Mesenchymal stem cell (in vitro differentiated cells and primary cell): ENCODE measurements at regions not wholly inside any gene's neighbourhood (a gene's known extent, or its start where the extent isn't known, plus 50 kb on each side); places are given as distances from the start of the nearest gene placed in this dataset.

Experiments
- DNase-seq: peaks from one replicate; pipeline ENCODE4 v3.0.0-alpha.2; 2013
- H2AFZ ChIP-seq: one replicate; pipeline ENCODE4 v1.6.1; 2013; ENCODE audit warnings: low read depth, mild to moderate bottlenecking, control low read depth, inconsistent platforms, low read length, moderate library complexity
- H2AK5ac ChIP-seq: 2 replicates; pipeline ENCODE4 v1.6.1; 2013; ENCODE audit warnings: low read length, moderate library complexity, mild to moderate bottlenecking, inconsistent platforms; ENCODE audit not compliant: severe bottlenecking
- H2BK120ac ChIP-seq: one replicate; pipeline ENCODE4 v1.6.1; 2013; ENCODE audit warnings: low read depth, mild to moderate bottlenecking, inconsistent platforms, low read length, moderate library complexity
- H2BK12ac ChIP-seq, 2 experiments: one replicate each; pipeline ENCODE4 v1.6.1; 2013; ENCODE audit warnings: inconsistent platforms in 2 of 2, low read length in 2 of 2, mild to moderate bottlenecking in 2 of 2, moderate library complexity in 2 of 2, control low read depth in 1 of 2
- H2BK15ac ChIP-seq: one replicate; pipeline ENCODE4 v1.6.1; 2013; ENCODE audit warnings: mild to moderate bottlenecking, low read depth, inconsistent platforms; ENCODE audit not compliant: poor library complexity, severe bottlenecking
- H2BK5ac ChIP-seq: 2 replicates; pipeline ENCODE4 v1.6.1; 2013; ENCODE audit warnings: low read depth, mild to moderate bottlenecking, low read length, control low read depth, inconsistent platforms; ENCODE audit not compliant: poor library complexity, severe bottlenecking
- H3K14ac ChIP-seq, 2 experiments: one replicate each; pipeline ENCODE4 v1.6.1; 2013; ENCODE audit warnings: inconsistent platforms in 2 of 2, low read length in 2 of 2, control low read depth in 1 of 2, mild to moderate bottlenecking in 1 of 2, moderate library complexity in 1 of 2
- H3K18ac ChIP-seq, 2 experiments: one replicate each; pipeline ENCODE4 v1.6.1; 2013; ENCODE audit warnings: inconsistent platforms in 2 of 2, low read length in 2 of 2, control low read depth in 1 of 2, low read depth in 1 of 2, mild to moderate bottlenecking in 1 of 2
- H3K23ac ChIP-seq, 2 experiments: one replicate each; pipeline ENCODE4 v1.6.1; 2013; ENCODE audit warnings: inconsistent platforms in 2 of 2, low read length in 2 of 2, mild to moderate bottlenecking in 2 of 2, moderate library complexity in 2 of 2, control low read depth in 1 of 2
- H3K27ac ChIP-seq: 2 replicates; pipeline ENCODE4 v1.5.1; 2013; ENCODE audit warnings: mild to moderate bottlenecking, moderate library complexity, low read length, control low read depth, inconsistent platforms; ENCODE audit not compliant: poor library complexity, severe bottlenecking
- H3K27me3 ChIP-seq, 2 experiments: 2 replicates each; pipeline versions ENCODE4 v1.6.1 to v1.7.0; 2013; ENCODE audit warnings: low read length in 2 of 2, mild to moderate bottlenecking in 2 of 2, moderate library complexity in 2 of 2, control low read depth in 1 of 2, inconsistent platforms in 1 of 2; ENCODE audit not compliant: control insufficient read depth in 1 of 2, insufficient read depth in 1 of 2
- H3K36me3 ChIP-seq, 2 experiments: 2 replicates each; pipeline versions ENCODE4 v1.6.1 to v1.7.0; 2013; ENCODE audit warnings: low read length in 2 of 2, control low read depth in 1 of 2, inconsistent platforms in 1 of 2, low read depth in 1 of 2, mild to moderate bottlenecking in 1 of 2; ENCODE audit not compliant: insufficient read depth in 2 of 2, control insufficient read depth in 1 of 2
- H3K4ac ChIP-seq, 2 experiments: one replicate each; pipeline ENCODE4 v1.6.1; 2013; ENCODE audit warnings: inconsistent platforms in 2 of 2, low read length in 2 of 2, mild to moderate bottlenecking in 2 of 2, moderate library complexity in 2 of 2, control low read depth in 1 of 2, low read depth in 1 of 2
- H3K4me1 ChIP-seq: 2 replicates; pipeline ENCODE4 v1.6.1; 2013; ENCODE audit warnings: low read depth, low read length, control low read depth; ENCODE audit not compliant: control insufficient read depth, insufficient read depth
- H3K4me2 ChIP-seq: 2 replicates; pipeline ENCODE4 v1.6.1; 2013; ENCODE audit warnings: low read length, mild to moderate bottlenecking, inconsistent platforms; ENCODE audit not compliant: poor library complexity, severe bottlenecking
- H3K4me3 ChIP-seq, 2 experiments: 2 replicates each; pipeline versions ENCODE4 v1.5.1 to v1.7.0; 2013; ENCODE audit warnings: low read length in 2 of 2, mild to moderate bottlenecking in 2 of 2, control low read depth in 1 of 2, low read depth in 1 of 2; ENCODE audit not compliant: insufficient read depth in 1 of 2
- H3K79me1 ChIP-seq: replicated peaks from 2 replicates; pipeline ENCODE4 v1.6.1; 2013; ENCODE audit warnings: mild to moderate bottlenecking, control low read depth, low read length, inconsistent platforms; ENCODE audit not compliant: poor library complexity, severe bottlenecking
- H3K9ac ChIP-seq: 2 replicates; pipeline ENCODE4 v1.7.0; 2013; ENCODE audit warnings: mild to moderate bottlenecking, low read length, moderate library complexity
- H3K9me3 ChIP-seq: 2 replicates; pipeline ENCODE4 v1.7.0; 2013; ENCODE audit warnings: mild to moderate bottlenecking, low read length; ENCODE audit not compliant: control insufficient read depth
- H4K8ac ChIP-seq: one replicate; pipeline ENCODE4 v1.6.1; 2013; ENCODE audit warnings: inconsistent platforms, mild to moderate bottlenecking, low read length, moderate library complexity
- H4K91ac ChIP-seq: one replicate; pipeline ENCODE4 v1.6.1; 2013; ENCODE audit warnings: mild to moderate bottlenecking, low read length, inconsistent platforms
- WGBS: methylation state at CpG from one replicate; pipeline ENCODE4 v1.1.7; 2013; ENCODE audit warnings: mixed read lengths; 5-methylcytosine and 5-hydroxymethylcytosine counted together

DNA sequence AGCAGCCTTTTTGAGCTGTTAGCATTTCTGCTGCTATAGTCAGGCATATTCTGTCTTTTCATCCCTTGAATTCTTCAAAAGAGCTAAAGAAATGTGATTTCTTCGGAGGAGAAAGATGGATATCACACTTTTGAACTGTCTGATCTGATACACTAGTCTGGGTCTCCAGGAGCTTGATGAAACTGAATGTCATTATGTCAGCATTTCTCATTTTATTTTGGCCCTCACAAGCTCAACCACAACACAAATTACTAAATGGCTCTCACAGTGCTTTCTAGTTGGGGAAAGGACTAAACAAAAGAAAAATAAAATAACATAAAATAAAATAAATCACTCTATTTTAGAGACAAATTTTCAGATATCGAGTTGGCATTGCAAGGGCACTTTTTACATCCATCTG, 655.3 kb upstream of the SPANXN1 start:
- Histone ChIP-seq H3K9me3 (no peaks in the 10 kb centered on the region), H2BK5ac (no peak overlapping the region), H2BK12ac (no peak overlapping the region), H3K79me1 (no peaks in the 10 kb centered on the region), H4K8ac (no peak overlapping the region), H3K14ac (no peak overlapping the region), H3K4ac (no peak overlapping the region), H3K4me2 (no peak overlapping the region), H4K91ac (no peak overlapping the region), H2BK15ac (no peak overlapping the region), H3K4me1 (no peaks in the 10 kb centered on the region), H3K27ac (no peak overlapping the region), H3K23ac (no peak overlapping the region), H2BK120ac (no peak overlapping the region), H3K4me3 (no peak overlapping the region), H3K9ac (no peak overlapping the region), H2AFZ (no peak overlapping the region), H3K27me3 (no peaks in the 10 kb centered on the region), H3K36me3 (no peaks in the 10 kb centered on the region), H2AK5ac (no peak overlapping the region), H3K18ac (no peak overlapping the region)
- DNase-seq: no peak
- WGBS: no CpG with 5 or more reads among the region's 2 CpGs

DNA sequence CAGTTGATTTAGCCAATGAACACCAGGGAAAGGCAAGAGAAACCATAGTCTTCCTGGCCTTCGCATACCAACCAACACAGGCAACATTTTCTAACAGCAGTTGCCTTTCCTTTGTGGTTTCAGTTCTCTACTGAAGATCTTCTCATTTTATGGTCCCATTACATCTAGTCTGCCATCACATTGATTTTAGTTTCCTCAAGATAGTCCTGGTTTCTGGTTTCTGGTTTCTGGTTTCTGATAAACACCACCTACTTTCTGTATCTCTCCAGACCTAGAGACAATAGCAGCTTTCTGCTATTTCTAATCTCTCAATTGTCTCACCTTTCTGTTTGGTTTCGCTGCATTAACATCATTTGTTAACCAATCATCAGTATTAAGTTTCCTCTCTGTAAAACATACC, 646.3 kb upstream of the SPANXN1 start:
- no peak overlapping the region for H3K23ac ChIP-seq
- no peak overlapping the region for H2AK5ac ChIP-seq
- no peak overlapping the region for H3K27ac ChIP-seq
- H3K18ac ChIP-seq: no peak overlapping the region
- H3K4me3 ChIP-seq: no peak overlapping the region
- no peak overlapping the region for H3K4me2 ChIP-seq
- no peak for DNase-seq
- no peak overlapping the region for H4K91ac ChIP-seq
- H3K79me1 ChIP-seq: no peaks in the 10 kb centered on the region
- peaks cover 8% of the 10 kb centered on the region for H3K9me3 ChIP-seq
- no peaks in the 10 kb centered on the region for H3K4me1 ChIP-seq
- no peak overlapping the region for H3K14ac ChIP-seq
- no peak overlapping the region for H2BK120ac ChIP-seq
- no peak overlapping the region for H2AFZ ChIP-seq
- WGBS: 92% methylated on average over 2 of the region's 2 CpGs
- H3K4ac ChIP-seq: no peak overlapping the region
- H2BK15ac ChIP-seq: no peak overlapping the region
- no peaks in the 10 kb centered on the region for H3K27me3 ChIP-seq
- H2BK5ac ChIP-seq: no peak overlapping the region
- no peaks in the 10 kb centered on the region for H3K36me3 ChIP-seq
- no peak overlapping the region for H4K8ac ChIP-seq
- H2BK12ac ChIP-seq: no peak overlapping the region
- no peak overlapping the region for H3K9ac ChIP-seq

DNA sequence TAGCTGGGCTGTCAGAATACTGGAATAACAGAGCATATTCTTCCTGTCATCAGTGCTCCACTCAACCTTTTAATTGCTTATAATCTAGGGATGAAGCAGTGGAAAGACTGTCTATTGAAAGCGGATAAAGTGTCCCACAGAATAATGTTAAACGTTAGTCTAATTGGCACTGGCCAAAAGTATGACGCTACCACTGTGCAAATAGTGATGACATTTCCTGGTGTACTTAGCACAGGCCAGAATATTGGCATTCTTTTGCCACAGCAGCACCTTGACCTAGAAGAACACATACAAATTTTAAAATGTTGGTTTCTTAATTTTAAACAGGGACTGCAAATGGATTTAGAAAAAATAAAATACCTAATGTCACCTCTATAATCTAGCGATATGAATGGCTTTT, 635.2 kb upstream of the SPANXN1 start:
- H3K4me2 ChIP-seq: no peak overlapping the region
- no peak overlapping the region for H3K27ac ChIP-seq
- no peak overlapping the region for H2BK120ac ChIP-seq
- no peaks in the 10 kb centered on the region for H3K79me1 ChIP-seq
- H3K9ac ChIP-seq: no peak overlapping the region
- H3K9me3 ChIP-seq: no peaks in the 10 kb centered on the region
- no peak overlapping the region for H2BK5ac ChIP-seq
- no peak overlapping the region for H2AFZ ChIP-seq
- H2BK12ac ChIP-seq: no peak overlapping the region
- 88% methylated on average over 2 of the region's 4 CpGs for WGBS
- no peak overlapping the region for H4K91ac ChIP-seq
- no peaks in the 10 kb centered on the region for H3K4me1 ChIP-seq
- H3K18ac ChIP-seq: no peak overlapping the region
- H3K36me3 ChIP-seq: no peaks in the 10 kb centered on the region
- no peak for DNase-seq
- H3K14ac ChIP-seq: no peak overlapping the region
- H3K4ac ChIP-seq: no peak overlapping the region
- H2BK15ac ChIP-seq: no peak overlapping the region
- no peak overlapping the region for H3K4me3 ChIP-seq
- no peak overlapping the region for H3K23ac ChIP-seq
- H4K8ac ChIP-seq: no peak overlapping the region
- no peak overlapping the region for H2AK5ac ChIP-seq
- no peaks in the 10 kb centered on the region for H3K27me3 ChIP-seq

DNA sequence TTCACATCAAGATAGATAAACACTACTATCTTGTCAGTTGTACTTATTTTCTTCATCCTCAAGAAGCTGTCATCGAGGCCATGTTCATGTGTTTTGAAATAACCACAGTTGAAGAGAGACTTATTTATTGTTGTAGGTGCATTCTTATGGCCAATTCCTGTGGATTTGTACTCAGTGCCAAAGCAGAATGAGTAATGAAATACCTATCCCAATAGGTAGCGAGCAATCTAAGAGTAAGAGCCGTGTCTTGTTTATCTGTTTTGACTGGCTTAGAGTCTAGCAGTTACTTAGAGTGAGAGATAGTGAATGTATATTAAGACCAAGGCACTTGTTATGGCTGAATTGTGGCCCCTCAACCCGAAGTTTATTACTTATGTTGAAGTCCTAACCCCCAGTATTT, 631.0 kb upstream of the SPANXN1 start:
- H3K4me2 ChIP-seq: no peak overlapping the region
- no peak overlapping the region for H3K27ac ChIP-seq
- no peaks in the 10 kb centered on the region for H3K27me3 ChIP-seq
- no peak overlapping the region for H3K4me3 ChIP-seq
- no peak overlapping the region for H4K91ac ChIP-seq
- H3K9ac ChIP-seq: no peak overlapping the region
- no peaks in the 10 kb centered on the region for H3K4me1 ChIP-seq
- H3K4ac ChIP-seq: no peak overlapping the region
- no peak overlapping the region for H2BK5ac ChIP-seq
- H3K36me3 ChIP-seq: no peaks in the 10 kb centered on the region
- H3K79me1 ChIP-seq: no peaks in the 10 kb centered on the region
- H3K18ac ChIP-seq: no peak overlapping the region
- no peak overlapping the region for H4K8ac ChIP-seq
- WGBS: 72% methylated on average over 3 of the region's 4 CpGs
- no peaks in the 10 kb centered on the region for H3K9me3 ChIP-seq
- no peak overlapping the region for H2AFZ ChIP-seq
- H2BK120ac ChIP-seq: no peak overlapping the region
- DNase-seq: no peak
- H2AK5ac ChIP-seq: no peak overlapping the region
- no peak overlapping the region for H3K23ac ChIP-seq
- H2BK12ac ChIP-seq: no peak overlapping the region
- H3K14ac ChIP-seq: no peak overlapping the region
- no peak overlapping the region for H2BK15ac ChIP-seq
